Gastrocnemius medialis (tissue), 4 donors: ENCODE measurements at regions not wholly inside any gene's neighbourhood (a gene's known extent, or its start where the extent isn't known, plus 50 kb on each side); places are given as distances from the start of the nearest gene placed in this dataset.

Source experiments
- POLR2A ChIP-seq, 2 donors: fragments of 450-650 bp; IDR thresholded peaks; one replicate each; pipeline ENCODE4 v1.6.1; 2017; ENCODE audit warnings: antibody characterized with exemption in 2 of 2, mild to moderate bottlenecking in 2 of 2, moderate library complexity in 2 of 2
- TF ChIP-seq, protein P1 (sequence below), 5 experiments: fragments of 450-650 bp in 3 of 5; fragments of 200-600 bp in 2 of 5; sonication (generic) in 2 of 5; IDR thresholded peaks in 4 of 5; conservative IDR thresholded peaks in 1 of 5; 1 replicate in 4 of 5; 2 replicates in 1 of 5; pipeline ENCODE4 v1.5.1; 2016 to 2019; ENCODE audit warnings: antibody characterized with exemption in 5 of 5, mild to moderate bottlenecking in 3 of 5, moderate library complexity in 3 of 5

DNA sequence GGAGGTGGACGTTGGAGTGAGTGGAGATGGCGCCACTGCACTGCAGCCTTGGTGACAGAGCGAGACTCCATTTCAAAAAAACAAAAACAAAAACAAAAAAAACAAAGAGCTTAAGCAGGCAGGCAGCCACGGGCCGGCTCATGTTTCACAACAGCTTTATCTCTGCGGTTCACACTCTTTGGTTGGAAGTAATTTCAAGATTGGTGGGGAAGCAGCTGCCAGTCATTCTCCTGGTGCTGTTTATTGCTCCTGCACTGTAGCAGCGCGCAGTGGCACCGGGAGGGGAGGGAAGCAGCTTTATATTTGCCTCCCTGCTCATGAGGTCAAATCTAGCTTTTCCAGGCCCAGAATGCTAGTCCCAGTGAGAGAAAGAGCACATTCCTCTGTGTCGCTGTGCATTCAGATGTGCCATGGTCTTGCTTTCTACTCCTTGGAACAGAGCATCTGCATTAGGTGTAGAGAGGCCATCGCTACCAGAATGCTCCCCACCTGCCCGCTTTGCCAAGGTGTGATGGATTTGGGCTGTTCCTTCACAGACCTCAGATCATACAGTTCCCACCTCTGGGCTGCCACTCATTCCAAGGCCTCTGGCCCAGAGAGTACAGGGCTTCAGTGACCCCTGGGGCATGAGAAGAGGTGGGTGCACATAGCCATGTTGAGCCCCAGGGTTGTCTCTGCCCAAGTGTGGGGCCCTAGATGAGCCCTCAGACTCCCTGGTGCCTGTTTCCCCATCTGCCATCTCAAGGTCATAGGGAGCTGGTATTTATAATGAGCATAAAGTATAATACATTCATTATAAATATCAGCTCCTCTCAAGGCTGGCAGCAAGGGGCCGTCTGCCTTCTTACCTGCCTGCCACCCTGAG, 270.4 kb downstream of the MED10 start:
- TF ChIP-seq, protein P1, sequence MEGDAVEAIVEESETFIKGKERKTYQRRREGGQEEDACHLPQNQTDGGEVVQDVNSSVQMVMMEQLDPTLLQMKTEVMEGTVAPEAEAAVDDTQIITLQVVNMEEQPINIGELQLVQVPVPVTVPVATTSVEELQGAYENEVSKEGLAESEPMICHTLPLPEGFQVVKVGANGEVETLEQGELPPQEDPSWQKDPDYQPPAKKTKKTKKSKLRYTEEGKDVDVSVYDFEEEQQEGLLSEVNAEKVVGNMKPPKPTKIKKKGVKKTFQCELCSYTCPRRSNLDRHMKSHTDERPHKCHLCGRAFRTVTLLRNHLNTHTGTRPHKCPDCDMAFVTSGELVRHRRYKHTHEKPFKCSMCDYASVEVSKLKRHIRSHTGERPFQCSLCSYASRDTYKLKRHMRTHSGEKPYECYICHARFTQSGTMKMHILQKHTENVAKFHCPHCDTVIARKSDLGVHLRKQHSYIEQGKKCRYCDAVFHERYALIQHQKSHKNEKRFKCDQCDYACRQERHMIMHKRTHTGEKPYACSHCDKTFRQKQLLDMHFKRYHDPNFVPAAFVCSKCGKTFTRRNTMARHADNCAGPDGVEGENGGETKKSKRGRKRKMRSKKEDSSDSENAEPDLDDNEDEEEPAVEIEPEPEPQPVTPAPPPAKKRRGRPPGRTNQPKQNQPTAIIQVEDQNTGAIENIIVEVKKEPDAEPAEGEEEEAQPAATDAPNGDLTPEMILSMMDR (IDR thresholded peaks at IDR 0.05 in 4 of 5, conservative IDR thresholded peaks at IDR 0.05 in 1 of 5) = no peak
- TF ChIP-seq POLR2A (IDR thresholded peaks at IDR 0.05) = no peak
